HG03139 (cell line): ENCODE measurements at regions not wholly inside any gene's neighbourhood (a gene's known extent, or its start where the extent isn't known, plus 50 kb on each side); places are given as distances from the start of the nearest gene placed in this dataset.

ENCODE experiments used
- ATAC-seq: cut with Tn5 transposase; IDR thresholded peaks from one replicate; pipeline ENCODE4 v1.9.1; 2021; ENCODE audit not compliant: unreplicated experiment

DNA sequence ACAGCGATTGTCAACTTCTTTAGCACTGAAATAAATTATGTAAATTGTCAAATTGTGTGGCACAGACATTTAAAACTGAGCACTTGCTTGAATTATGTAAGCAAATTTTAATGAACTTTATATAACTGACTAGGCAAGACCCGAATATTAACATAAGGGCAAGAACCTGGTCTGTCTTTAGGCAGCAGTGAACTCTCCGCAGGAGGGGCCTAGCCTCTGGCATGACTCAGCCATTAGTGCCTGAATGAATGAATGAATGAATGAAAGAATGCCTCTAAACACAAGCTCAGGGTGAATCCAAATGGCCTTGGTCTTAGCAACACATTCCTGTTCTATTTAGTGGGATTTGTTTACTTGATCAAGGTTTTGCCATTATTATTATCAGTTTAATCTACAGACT, 654.7 kb upstream of the ARGLU1 start:
- ATAC-seq: no peak

DNA sequence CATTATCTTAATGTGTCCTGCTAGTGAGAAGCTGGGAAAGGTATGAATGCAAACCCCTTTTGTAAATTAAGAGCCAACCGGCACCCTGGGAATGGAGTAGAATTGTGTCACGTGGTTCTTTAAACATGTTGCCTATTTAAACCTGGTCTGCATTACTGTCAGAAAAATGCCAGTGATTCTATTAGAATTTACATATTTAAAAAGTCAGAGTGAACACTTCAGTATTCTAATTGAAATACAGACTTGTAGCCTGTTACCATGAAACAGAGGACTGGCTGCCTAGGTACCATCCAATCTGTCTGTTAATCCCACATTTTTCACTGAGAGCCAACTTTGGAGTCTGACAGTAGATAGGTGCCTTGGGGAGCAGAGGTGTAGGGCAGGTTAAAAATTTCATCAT, 652.3 kb upstream of the ARGLU1 start:
- ATAC-seq: no peak

DNA sequence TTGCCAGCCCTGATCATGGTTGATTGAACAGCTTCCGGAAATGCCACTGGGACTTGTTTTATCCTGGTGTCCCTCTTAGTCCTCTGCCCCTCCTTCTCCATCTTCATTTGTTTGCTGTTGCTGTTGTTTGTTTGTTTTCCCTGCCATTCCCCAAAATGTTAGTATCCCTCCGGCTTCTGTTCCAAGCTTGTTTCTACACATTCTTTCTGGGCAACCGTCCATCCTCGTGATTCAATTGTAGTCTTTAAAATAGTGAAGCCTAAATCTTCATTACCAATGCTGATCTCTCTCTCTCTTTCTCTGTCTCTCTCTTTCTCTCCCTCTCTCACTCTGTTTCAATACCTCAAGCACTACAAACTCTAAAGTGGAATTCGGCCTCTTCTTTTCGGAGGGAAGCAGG, 649.3 kb upstream of the ARGLU1 start:
- ATAC-seq: no peak

DNA sequence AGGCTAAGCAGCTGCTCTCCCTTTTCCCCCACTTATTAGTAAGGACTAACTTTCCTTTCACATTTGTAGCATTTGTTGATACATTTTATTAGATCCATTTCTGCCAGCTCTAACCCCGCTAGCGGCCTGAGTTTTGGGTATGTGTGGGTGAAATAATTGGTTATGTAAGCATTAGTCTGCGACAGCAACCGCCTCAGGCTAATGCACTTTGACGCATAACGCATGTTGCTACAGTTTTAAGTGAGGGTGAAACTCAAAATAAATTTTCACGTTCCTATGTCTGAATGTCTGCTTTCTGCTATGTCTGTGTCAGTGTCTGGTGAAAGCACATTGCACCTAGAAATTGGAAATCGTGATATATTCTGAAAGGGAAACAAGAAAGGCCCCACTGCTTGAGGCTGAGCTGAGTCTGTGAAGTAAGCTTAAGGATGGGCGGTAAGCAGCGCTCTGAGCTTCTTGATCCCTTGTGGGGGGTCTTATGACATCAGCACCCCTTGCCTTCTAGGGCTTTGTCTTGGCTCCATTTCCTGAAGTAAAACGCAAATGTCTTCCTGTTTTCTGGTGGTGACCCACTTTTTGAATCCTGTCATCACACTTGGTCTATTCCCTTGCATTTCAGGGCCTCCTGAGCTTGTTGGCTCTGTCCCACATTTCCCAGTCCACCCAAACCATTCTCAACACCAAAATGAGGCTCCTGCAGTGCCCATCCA, 648.3 kb upstream of the ARGLU1 start:
- ATAC-seq: no peak

DNA sequence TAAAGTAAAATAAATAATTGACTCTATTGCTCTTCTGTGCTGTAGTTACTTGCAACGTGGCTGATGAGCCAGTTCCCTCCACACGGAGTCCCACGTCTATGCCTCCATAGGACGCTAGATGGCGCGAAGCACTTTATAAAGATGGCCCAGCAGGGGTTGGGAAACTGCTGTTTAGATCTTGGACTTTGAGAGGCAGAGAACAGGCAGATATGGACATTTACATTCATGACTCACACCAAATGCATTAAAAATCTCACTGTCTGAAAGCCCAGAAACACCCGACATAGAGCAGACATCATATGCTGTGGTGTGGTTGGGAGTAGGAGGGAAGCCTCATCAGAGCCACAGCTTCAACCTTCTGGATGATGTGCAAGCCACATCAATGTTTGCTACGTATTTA, 643.1 kb upstream of the ARGLU1 start:
- ATAC-seq: peak; percentile 98

DNA sequence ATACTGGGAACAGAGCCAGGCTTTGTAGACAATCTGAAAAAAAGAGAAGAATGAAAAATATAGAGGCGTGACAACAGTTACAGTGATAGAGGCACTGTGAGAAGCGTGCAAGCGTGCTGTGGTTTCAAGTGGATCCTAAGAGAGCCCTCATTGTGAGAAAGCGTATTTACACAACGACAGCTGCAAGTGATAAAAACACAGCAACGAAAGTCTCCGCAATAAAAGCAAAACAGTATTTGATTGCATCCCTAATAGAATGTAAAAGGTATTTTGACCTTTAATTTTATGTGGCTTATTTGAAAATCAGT, 642.7 kb upstream of the ARGLU1 start:
- ATAC-seq: no peak

DNA sequence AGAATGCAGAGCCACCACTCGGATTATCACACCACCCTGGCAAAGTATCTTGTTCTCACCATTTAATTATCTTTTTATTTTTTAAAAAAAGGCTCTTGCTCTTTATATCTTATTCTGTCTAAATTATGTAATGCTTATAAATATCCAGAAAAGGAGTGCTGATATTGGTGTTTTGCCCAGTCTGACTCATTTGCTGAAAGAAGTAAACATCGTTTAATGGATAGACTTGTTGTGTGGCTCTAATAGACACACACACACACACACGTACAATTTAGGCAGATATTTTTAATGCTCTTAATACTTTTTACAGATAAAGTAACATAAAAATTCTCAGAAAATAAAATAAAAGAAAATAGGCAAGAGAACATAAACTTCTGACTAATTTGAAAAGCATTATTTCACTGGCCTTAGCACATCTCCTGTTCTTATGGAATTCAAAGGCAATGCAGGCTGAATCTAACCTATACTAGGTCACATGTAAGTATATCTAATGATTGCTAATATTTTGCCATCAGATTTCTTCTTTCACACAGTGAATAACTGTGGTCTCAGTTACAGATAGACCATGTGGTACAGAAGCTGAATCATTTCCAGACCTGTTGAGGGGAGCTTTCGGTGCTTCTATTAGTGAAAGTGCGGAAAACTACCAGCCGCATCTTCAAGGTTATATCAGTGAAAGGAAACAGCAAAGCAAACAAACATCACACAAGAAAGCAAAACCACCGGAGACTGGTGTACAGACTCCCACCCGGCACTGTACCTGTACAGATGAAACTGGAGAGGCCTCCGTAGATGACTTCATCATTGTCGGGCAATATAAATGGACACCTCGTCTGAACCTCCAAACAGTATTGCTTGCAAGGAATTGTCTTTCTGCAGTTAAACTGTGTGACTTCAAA, 642.1 kb upstream of the ARGLU1 start:
- ATAC-seq: no peak

DNA sequence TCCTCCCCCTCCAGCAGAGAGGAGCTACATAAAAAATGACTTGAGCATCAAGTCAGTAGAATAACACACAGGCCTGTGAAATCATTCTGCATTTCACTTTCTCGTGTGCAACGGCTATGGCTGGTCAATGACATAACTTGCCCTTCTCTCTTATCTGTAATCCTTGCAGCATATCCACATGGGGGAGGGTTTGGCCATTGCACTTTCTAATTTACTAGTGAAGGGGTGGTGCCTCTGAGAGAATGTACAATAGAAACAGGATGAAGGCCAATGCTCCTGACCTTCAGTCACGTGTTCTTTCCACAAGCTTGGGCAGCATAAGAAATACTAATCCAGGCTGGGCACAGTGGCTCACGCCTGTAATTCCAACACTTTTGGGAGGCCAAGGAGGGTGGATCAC, 641.0 kb upstream of the ARGLU1 start:
- ATAC-seq: no peak

DNA sequence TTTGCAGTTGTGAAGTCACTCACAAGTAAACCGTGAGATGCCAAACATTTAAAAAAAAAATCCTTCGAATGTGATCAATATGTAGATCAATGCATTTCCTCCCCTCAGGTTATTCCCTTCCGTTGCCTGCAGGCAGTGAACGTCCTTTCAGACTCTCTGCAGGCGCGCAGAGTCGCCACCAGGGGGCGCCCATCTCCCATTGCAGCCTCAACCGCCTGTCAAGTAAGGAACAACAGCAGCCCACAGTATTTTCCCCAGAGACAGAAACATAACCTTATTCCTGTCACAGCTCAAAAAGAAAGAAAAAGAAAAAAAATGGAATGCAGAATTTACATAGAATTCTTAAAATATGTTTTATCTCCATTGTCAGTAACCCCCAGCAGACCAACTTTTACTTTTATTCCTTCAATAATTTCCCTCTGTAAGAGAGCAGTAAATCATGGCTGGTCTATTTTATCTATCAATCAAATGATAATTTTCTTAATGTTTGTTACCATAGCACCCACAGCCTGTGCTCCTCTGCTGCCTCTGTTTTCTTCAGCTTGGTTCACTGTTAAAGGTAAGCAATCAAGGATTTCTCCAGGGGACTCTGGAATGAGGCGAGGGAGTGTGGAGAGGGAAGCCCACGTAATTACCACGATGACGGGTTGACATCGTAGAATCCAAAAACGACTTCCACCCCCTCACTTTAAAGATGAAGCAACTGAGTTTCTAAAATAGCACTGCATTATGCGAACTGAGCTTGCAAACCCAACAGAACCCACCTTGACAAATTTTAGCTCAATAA, 637.6 kb upstream of the ARGLU1 start:
- ATAC-seq: peak; percentile 95

DNA sequence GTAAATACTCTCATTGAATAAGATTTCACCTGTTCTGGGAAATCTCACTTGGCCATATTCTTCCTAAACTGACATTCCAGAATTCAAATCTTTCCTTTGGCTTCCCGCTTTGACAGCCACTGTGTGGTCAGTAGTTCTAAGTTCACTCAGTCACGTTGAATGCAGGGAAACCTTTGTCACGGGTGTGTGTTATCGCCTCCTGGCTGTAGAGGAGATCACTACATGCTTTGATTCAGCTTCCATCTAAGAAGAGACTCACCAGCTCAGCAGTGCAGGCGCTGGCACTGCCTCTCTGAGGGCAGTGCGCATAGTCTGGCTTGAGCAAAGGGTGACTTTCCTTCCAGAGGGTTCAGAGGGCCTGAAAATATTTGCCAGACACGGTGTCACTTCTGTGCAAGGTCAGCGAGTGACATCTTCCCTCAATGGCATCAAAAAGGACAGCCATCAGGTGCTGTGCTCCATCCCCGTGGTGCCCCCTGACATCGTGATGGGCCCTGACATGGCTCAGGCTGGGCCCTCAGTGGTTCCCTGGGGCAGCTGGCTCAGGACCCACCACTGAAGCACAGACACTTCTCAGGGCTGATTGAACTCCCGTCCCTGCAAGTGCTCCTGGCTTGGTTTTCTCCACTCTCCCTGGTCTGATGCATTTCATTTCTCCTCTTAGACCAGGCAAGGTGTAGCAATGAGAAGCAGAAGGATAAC, 635.4 kb upstream of the ARGLU1 start:
- ATAC-seq: no peak

DNA sequence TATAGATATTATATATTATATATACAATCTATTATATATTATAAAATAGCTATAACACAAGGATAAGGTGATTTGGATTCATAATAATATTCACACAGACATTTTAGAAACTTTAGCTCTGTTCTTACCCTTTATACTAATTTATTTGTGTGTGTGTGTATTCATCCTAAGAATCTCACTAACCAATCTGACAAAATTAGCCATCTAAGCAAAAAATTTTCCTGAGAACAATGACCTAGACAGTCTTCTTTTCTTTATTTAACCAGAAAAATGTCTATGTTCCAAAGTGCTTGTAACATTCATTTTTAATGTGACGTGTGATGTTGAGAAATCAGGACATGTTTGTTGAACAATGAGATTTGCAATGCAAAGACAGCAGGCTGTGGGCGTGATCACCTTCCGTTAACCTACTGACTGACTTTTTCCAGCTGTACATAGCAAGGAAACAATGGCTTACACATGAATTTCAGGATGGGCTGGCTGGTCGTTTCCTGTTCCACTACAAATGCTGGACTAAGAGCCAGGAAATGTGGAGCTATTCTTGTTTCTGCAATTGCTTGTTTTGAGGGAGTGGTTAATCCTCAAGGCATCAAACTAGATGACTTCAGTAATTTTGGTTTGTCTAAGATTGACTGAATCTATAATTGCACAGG, 634.6 kb upstream of the ARGLU1 start:
- no peak for ATAC-seq

DNA sequence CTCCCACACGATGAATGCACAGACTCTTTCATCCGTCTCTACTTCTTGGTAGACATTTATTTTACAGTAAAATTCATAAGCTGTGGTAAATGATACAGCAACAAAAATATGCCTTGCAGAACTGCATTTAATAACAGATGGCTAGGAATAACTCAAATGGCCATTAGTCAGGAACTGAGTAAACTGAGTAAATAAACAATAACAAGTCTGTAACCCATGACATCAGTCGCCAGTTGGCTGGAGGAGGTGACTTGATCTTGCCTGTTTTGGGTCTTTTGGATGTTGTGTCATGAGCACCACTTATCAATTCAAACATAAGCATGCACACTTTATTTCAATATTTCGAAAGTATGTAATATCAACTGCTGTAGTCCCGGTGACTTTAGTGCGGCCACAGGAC, 632.6 kb upstream of the ARGLU1 start:
- no peak for ATAC-seq

DNA sequence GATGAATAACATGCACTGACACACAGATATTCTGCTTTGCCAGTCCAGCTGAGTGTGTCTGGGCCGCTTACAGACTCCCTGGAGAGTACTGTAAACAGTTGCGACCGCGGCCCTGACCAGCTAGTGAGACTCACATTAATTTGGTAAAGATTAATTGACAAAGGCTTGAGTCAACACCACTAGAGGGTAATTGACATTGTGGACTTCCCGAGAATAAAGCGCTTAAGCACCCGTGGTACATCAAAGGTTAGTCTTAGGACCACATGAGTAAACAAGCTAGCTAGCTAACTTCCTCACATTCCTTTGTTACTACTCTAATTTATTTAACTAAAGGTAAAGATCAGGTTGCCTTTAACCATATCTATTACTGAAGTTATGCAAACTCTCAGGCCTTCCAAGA, 624.4 kb upstream of the ARGLU1 start:
- no peak for ATAC-seq

DNA sequence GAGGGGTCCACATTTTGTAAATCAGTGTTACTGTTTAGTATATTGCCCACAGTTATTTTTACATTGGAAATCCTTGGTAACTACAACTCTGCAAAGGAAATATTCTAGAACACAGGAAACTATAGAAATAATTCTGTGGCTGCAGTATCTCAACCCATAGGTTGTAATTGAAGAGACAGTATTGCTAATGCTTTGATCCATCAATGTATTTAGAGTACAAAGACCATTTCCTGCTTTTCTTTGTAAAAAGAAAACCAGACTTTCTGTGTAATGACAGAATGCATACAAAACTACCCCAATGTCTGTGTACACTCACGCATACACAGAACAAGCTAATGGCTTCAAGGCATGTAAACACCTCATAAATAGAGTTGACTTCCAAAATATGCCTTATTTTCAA, 622.1 kb upstream of the ARGLU1 start:
- no peak for ATAC-seq

DNA sequence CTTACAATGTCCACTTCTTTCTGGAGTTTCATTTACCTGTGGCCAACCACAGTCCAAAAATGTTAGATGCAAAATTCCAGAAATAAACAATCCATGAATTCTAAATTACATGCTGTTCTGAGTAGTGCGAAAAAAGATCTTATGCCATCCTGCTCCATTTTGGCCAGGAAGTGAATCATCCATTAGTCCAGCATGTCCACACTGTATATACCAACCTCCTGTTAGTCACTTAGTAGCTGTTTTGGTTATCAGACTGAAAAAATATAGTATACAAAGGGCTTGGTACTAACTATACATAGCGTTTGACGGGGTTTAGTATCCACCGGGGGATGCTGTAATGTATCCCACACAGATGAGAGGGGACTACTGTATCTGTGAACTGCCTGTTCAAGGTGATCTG, 618.0 kb upstream of the ARGLU1 start:
- no peak for ATAC-seq

DNA sequence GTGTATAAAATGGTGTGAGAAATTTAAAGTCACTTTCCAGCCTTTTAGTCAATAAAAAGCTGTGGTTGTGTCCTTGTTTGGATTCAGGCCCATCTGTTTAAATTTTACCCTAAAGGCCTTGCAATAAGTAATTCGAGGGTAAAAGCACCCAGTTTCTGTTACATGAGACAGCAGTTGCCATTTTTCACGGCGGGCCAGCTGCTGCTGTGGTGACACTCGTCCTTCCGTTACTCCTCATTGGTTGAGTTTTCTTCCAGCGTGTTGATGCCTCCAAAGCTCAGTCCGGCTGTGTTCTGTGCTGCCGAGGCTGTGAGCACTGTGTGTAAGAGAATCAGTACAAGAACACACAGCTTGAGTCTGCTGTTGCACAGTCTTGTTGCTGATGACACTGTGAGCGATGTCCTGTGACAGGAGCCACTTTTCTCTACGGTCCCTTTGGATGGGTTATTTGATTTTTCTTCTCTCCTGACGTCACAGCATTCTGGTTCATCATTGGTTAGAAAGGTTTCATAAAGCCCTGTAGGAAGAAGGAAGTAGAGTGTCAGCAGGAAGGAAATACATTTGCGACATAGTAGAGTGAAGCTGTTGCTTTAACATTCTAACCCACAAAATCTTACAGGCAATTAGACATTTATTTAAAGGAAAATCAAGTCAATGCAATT, 602.5 kb upstream of the ARGLU1 start:
- no peak for ATAC-seq

DNA sequence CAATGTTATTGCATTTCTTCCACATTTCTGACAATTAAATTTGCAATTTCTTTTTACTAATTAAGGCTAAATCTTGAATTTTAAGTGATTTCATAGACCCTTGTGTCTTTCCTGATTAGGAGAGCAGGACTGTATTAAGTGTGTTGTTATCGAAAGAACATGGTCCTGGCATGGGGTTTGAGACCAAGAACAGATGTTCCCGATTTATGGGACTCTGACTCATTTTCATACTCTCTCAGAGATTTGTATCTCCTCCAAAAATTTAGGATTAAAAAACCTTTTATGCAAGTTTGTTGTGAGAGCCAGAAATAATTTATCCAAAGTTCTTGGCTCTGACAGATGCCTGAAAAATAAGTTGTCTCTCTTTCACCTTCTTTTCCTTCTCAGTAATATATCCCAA, 589.3 kb upstream of the ARGLU1 start:
- no peak for ATAC-seq

DNA sequence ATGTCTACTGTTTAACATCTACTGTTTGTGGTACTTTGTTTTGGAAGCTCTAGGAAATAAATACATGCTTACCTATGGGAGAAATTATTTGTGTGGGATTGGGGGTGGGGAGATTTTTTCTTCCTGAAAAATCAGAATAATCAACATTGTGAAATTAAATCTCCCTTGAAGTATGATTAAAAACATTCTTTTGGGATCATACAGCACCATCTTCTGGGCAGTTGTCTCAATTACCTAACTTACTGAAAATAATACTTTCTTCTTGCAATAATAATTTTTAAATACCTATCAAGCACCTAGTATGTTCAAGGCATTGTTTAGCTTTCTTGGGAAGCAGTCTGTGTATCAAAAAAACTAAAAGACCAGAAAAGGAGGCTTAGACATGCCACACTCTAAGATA, 576.5 kb upstream of the ARGLU1 start:
- no peak for ATAC-seq

DNA sequence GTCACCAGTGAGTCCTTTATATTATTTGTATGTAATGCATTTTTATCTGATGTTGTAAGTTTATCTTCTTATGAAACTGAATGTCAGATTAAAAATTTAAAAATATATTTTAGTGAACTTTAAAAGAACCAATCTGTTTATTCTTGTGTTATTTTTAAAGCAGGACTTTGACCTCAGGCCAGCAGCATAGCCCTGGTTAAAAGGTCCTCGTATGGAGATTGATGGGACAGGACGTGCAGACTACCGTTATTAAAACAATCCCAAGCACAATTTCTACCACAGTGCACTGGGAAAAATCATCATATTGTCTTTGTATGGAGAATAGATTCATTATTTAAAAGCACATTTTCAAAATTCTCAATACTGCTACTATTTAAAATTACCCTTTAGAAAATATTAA, 573.8 kb upstream of the ARGLU1 start:
- no peak for ATAC-seq

DNA sequence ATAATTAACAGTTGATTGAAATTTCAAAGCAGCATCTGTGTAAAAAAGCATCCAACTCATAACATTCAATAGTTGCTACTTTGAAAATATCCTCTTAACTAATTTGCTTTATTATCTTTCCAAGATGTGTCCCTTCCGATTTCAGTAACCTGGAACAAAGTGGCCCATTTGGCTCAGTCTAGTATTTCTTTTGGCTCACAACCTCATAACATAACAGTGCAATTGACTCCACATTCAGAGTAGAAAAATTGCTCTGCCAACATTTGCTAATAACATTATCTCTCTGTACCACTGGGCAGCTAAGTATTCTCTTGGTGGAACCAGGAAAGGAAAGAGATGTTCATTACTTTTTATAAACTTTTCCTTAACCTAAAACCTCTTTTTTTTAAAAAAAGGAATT, 571.1 kb upstream of the ARGLU1 start:
- ATAC-seq: no peak
